ENCODE measurements at regions not wholly inside any gene's neighbourhood (a gene's known extent, or its start where the extent isn't known, plus 50 kb on each side); places are given as distances from the start of the nearest gene placed in this dataset.

GRCh38 chr2:34316788-34317187 lies 717.7 kb upstream of the FAM98A start:
- DNase-seq (no peak), ATAC-seq (no peak)
- H3K27me3 ChIP-seq = peaks cover 0 to 3% (median 0%) of the 10 kb centered on the region in 9 donors
- TF ChIP-seq POLR2A (IDR thresholded peaks at IDR 0.05) = no peak
- TF ChIP-seq CTCF (IDR thresholded peaks at IDR 0.05) = no peak
- peaks cover 0 to 4% (median 0%) of the 10 kb centered on the region in 12 donors for H3K9me3 ChIP-seq
- H3K27ac ChIP-seq = no peak overlapping the region
- no peaks in the 10 kb centered on the region for H3K4me1 ChIP-seq
- no peaks in the 10 kb centered on the region for H3K36me3 ChIP-seq
- intact Hi-C loops (cut with DNase I) = no loop called here
- WGBS, 4 donors = 91 to 95% (median 93%) methylated on average over 1 of the region's 1 CpG
- no peak overlapping the region for H3K4me3 ChIP-seq

GRCh38 chr2:34311816-34312215 lies 712.7 kb upstream of the FAM98A start:
- peaks cover 0 to 7% (median 0%) of the 10 kb centered on the region in 12 donors for H3K9me3 ChIP-seq
- no peak overlapping the region for H3K27ac ChIP-seq
- peaks cover 0 to 3% (median 0%) of the 10 kb centered on the region in 9 donors for H3K27me3 ChIP-seq
- TF ChIP-seq CTCF (IDR thresholded peaks at IDR 0.05) (no peak), POLR2A (IDR thresholded peaks at IDR 0.05) (no peak)
- DNase-seq (no peak), ATAC-seq (no peak)
- H3K4me3 ChIP-seq = no peak overlapping the region
- no peaks in the 10 kb centered on the region for H3K36me3 ChIP-seq
- WGBS, 4 donors = 0 to 96% (median 46%) methylated on average over 1 of the region's 1 CpG
- H3K4me1 ChIP-seq = no peaks in the 10 kb centered on the region
- intact Hi-C loops (cut with DNase I) = no loop called here

GRCh38 chr2:34308140-34308539 lies 709.0 kb upstream of the FAM98A start:
- H3K27ac ChIP-seq = no peak overlapping the region
- no peak overlapping the region for H3K4me3 ChIP-seq
- TF ChIP-seq CTCF (IDR thresholded peaks at IDR 0.05) (no peak), POLR2A (IDR thresholded peaks at IDR 0.05) (no peak)
- no peaks in the 10 kb centered on the region for H3K4me1 ChIP-seq
- no peak for DNase-seq
- WGBS, 4 donors = 83 to 93% (median 92%) methylated on average over 2 of the region's 2 CpGs
- H3K27me3 ChIP-seq = peaks cover 0 to 3% (median 0%) of the 10 kb centered on the region in 9 donors
- no peaks in the 10 kb centered on the region for H3K36me3 ChIP-seq
- intact Hi-C loops (cut with DNase I) = no loop called here
- peaks cover 0 to 4% (median 0%) of the 10 kb centered on the region in 12 donors for H3K9me3 ChIP-seq
- ATAC-seq = no peak

DNA sequence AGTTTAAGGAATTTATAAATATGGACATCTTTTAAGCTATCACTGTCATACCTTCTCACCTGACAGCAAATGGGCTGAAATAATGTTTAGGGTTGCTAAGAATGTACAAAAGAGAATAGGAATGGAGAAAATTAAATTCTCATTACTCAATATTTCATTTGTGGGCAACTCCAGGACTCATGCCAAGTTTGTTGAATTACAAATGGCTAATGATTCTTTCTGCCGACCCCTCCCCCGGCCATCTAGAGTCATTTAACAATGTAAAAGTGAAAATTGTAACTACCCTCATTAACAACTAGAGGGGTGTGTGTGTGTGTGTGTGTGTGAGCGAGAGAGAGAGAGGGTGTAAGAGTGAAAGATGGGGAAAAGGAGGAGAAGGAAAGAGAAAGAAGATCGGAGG lies 708.5 kb upstream of the FAM98A start:
- WGBS, 4 donors = 73 to 88% (median 81%) methylated on average over 4 of the region's 4 CpGs
- ATAC-seq (no peak), DNase-seq (no peak)
- TF ChIP-seq POLR2A (IDR thresholded peaks at IDR 0.05) = no peak
- TF ChIP-seq CTCF (IDR thresholded peaks at IDR 0.05) = no peak
- intact Hi-C loops (cut with DNase I) = no loop called here
- Histone ChIP-seq H3K4me1 (no peaks in the 10 kb centered on the region), H3K27ac (no peak overlapping the region), H3K27me3 (peaks cover 0 to 3% (median 0%) of the 10 kb centered on the region in 9 donors), H3K4me3 (no peak overlapping the region), H3K36me3 (no peaks in the 10 kb centered on the region), H3K9me3 (peaks cover 0 to 4% (median 0%) of the 10 kb centered on the region in 12 donors)
